ENCODE measurements at regions not wholly inside any gene's neighbourhood (a gene's known extent, or its start where the extent isn't known, plus 50 kb on each side); places are given as distances from the start of the nearest gene placed in this dataset.

DNA sequence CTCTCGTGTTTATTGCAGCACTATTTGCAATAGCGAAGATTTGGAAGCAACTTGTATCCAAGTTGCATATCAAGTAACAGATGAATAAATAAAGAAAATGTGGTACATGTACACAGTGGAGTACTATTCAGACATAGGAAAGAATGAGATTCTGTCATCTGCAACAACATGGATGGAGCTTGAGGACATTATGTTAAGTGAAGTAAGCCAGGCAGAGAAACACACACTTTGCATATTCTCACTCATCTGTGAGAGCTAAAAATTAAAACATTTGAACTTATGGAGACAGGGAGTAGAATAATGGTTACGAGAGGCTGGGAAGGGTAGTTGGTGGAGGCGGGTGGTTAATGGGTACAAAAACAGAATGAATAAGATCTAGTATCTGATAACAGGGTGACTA lies 56.3 kb downstream of the COX7C start:
- Mint-ChIP-seq H3K4me1 (peaks cover 3% of the 10 kb centered on the region; the same call in 1 of the 3 replicates), H3K36me3 (ENCODE audit: low read depth) (no peaks in the 10 kb centered on the region), H3K4me3 (no peak overlapping the region), H3K9me3 (no peaks in the 10 kb centered on the region), H3K27ac (no peak overlapping the region), H3K27me3 (ENCODE audit: insufficient read depth, low read depth, poor library complexity) (peaks cover 2% of the 10 kb centered on the region)
- Histone ChIP-seq H3K36me3 (ENCODE audit: insufficient read depth) (no peaks in the 10 kb centered on the region), H3F3A (replicated peaks; ENCODE audit: low read depth) (no peaks in the 10 kb centered on the region), H3K4me3 (no peak overlapping the region), H3K4me1 (ENCODE audit: insufficient read depth) (peaks cover 5% of the 10 kb centered on the region; the same call in 1 of the 2 replicates), H3K9me2 (ENCODE audit: insufficient read depth) (no peaks in the 10 kb centered on the region), H2AFZ (no peak overlapping the region), H4K20me1 (replicated peaks; ENCODE audit: insufficient read depth) (no peaks in the 10 kb centered on the region), H3K27ac (ENCODE audit: low read depth) (no peak overlapping the region), H3K4me2 (no peak overlapping the region), H3K79me2 (replicated peaks; ENCODE audit: insufficient read depth) (no peaks in the 10 kb centered on the region), H3K27me3 (ENCODE audit: insufficient read depth) (no peaks in the 10 kb centered on the region)
- no peak for ATAC-seq
- DNase-seq (ENCODE audit: low spot score) = no peak
- TF ChIP-seq CTCF (conservative IDR thresholded peaks at IDR 0.05; ENCODE audit: low read depth in 2 of 2) (no peak), NANOG (IDR thresholded peaks at IDR 0.05; ENCODE audit: borderline replicate concordance) (no peak), EZH2 (IDR thresholded peaks at IDR 0.05; ENCODE audit: low read depth, unreplicated experiment) (no peak), JUNB (IDR thresholded peaks at IDR 0.05; ENCODE audit: unreplicated experiment) (no peak), ZNF331 (CRISPR knock-in tag; IDR thresholded peaks at IDR 0.05; ENCODE audit: low read depth) (no peak), STAT1 (IDR thresholded peaks at IDR 0.05; ENCODE audit: unreplicated experiment) (no peak), EZH2phosphoT487 (IDR thresholded peaks at IDR 0.05; ENCODE audit: unreplicated experiment) (no peak), ZNF114 (CRISPR knock-in tag; IDR thresholded peaks at IDR 0.05) (no peak), CREB1 (CRISPR knock-in tag; IDR thresholded peaks at IDR 0.05; ENCODE audit: low read depth) (no peak), ZNF462 (CRISPR knock-in tag; IDR thresholded peaks at IDR 0.05) (no peak), POLR2AphosphoS5 (IDR thresholded peaks at IDR 0.05; ENCODE audit: low read depth) (no peak)
- TF ChIP-seq, protein P1, sequence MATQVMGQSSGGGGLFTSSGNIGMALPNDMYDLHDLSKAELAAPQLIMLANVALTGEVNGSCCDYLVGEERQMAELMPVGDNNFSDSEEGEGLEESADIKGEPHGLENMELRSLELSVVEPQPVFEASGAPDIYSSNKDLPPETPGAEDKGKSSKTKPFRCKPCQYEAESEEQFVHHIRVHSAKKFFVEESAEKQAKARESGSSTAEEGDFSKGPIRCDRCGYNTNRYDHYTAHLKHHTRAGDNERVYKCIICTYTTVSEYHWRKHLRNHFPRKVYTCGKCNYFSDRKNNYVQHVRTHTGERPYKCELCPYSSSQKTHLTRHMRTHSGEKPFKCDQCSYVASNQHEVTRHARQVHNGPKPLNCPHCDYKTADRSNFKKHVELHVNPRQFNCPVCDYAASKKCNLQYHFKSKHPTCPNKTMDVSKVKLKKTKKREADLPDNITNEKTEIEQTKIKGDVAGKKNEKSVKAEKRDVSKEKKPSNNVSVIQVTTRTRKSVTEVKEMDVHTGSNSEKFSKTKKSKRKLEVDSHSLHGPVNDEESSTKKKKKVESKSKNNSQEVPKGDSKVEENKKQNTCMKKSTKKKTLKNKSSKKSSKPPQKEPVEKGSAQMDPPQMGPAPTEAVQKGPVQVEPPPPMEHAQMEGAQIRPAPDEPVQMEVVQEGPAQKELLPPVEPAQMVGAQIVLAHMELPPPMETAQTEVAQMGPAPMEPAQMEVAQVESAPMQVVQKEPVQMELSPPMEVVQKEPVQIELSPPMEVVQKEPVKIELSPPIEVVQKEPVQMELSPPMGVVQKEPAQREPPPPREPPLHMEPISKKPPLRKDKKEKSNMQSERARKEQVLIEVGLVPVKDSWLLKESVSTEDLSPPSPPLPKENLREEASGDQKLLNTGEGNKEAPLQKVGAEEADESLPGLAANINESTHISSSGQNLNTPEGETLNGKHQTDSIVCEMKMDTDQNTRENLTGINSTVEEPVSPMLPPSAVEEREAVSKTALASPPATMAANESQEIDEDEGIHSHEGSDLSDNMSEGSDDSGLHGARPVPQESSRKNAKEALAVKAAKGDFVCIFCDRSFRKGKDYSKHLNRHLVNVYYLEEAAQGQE (IDR thresholded peaks at IDR 0.05; ENCODE audit: unreplicated experiment) = no peak
- TF ChIP-seq, protein P2, sequence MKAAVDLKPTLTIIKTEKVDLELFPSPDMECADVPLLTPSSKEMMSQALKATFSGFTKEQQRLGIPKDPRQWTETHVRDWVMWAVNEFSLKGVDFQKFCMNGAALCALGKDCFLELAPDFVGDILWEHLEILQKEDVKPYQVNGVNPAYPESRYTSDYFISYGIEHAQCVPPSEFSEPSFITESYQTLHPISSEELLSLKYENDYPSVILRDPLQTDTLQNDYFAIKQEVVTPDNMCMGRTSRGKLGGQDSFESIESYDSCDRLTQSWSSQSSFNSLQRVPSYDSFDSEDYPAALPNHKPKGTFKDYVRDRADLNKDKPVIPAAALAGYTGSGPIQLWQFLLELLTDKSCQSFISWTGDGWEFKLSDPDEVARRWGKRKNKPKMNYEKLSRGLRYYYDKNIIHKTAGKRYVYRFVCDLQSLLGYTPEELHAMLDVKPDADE (IDR thresholded peaks at IDR 0.05) = no peak

All from GM23338 (cell line).